ENCODE measurements at regions not wholly inside any gene's neighbourhood (a gene's known extent, or its start where the extent isn't known, plus 50 kb on each side); places are given as distances from the start of the nearest gene placed in this dataset.

GRCh38 chr9:23036416-23036815 lies 589.8 kb downstream of the DMRTA1 start:
- H3K36me3 Mint-ChIP-seq = no peaks in the 10 kb centered on the region
- no peak overlapping the region for H3K27ac Mint-ChIP-seq
- H3K27me3 Mint-ChIP-seq (ENCODE audit: insufficient read depth, low read depth) = no peaks in the 10 kb centered on the region
- no peak overlapping the region for H3K4me2 ChIP-seq
- no peaks in the 10 kb centered on the region for H3K4me1 ChIP-seq
- H3K9me3 ChIP-seq (ENCODE audit: low read depth) = no peaks in the 10 kb centered on the region
- H3K27me3 ChIP-seq = no peaks in the 10 kb centered on the region
- no peaks in the 10 kb centered on the region for H3F3A ChIP-seq (ENCODE audit: low read depth)
- H3K4me1 Mint-ChIP-seq = no peaks in the 10 kb centered on the region
- no peaks in the 10 kb centered on the region for H3K79me2 ChIP-seq (ENCODE audit: low read depth)
- TF ChIP-seq CTCF (IDR thresholded peaks at IDR 0.05) (no peak), EZH2 (IDR thresholded peaks at IDR 0.05) (no peak), EZH2phosphoT487 (IDR thresholded peaks at IDR 0.05) (no peak)
- H3K4me3 ChIP-seq = no peak overlapping the region
- H3K27ac ChIP-seq = no peak overlapping the region
- no peaks in the 10 kb centered on the region for H4K20me1 ChIP-seq (ENCODE audit: low read depth)
- no peaks in the 10 kb centered on the region for H3K36me3 ChIP-seq
- H3K9me3 Mint-ChIP-seq = no peaks in the 10 kb centered on the region
- no peak overlapping the region for H3K9ac ChIP-seq
- H2AFZ ChIP-seq (replicated peaks) = no peak overlapping the region
- no peak for DNase-seq (ENCODE audit: low spot score)
- no peak overlapping the region for H3K4me3 Mint-ChIP-seq

- Histone ChIP-seq H3K27me3 (no peaks in the 10 kb centered on the region), H3K4me3 (no peak overlapping the region), H3K27ac (no peak overlapping the region), H3K4me2 (no peak overlapping the region), H3K9ac (no peak overlapping the region), H4K20me1 (ENCODE audit: low read depth) (no peaks in the 10 kb centered on the region), H3F3A (ENCODE audit: low read depth) (no peaks in the 10 kb centered on the region), H3K36me3 (no peaks in the 10 kb centered on the region), H3K9me3 (ENCODE audit: low read depth) (no peaks in the 10 kb centered on the region), H2AFZ (replicated peaks) (no peak overlapping the region), H3K4me1 (no peaks in the 10 kb centered on the region), H3K79me2 (ENCODE audit: low read depth) (no peaks in the 10 kb centered on the region)
- Mint-ChIP-seq H3K36me3 (no peaks in the 10 kb centered on the region), H3K27me3 (ENCODE audit: insufficient read depth, low read depth) (no peaks in the 10 kb centered on the region), H3K9me3 (no peaks in the 10 kb centered on the region), H3K4me1 (no peaks in the 10 kb centered on the region), H3K4me3 (no peak overlapping the region), H3K27ac (no peak overlapping the region)
- TF ChIP-seq CTCF (IDR thresholded peaks at IDR 0.05) = no peak
- no peak for TF ChIP-seq EZH2 (IDR thresholded peaks at IDR 0.05)
- TF ChIP-seq EZH2phosphoT487 (IDR thresholded peaks at IDR 0.05) = no peak
- DNase-seq (ENCODE audit: low spot score) = no peak
Observed at GRCh38 chr9:23039402-23039801, 592.8 kb downstream of the DMRTA1 start.

GRCh38 chr9:23041466-23041865 lies 594.8 kb downstream of the DMRTA1 start:
- no peaks in the 10 kb centered on the region for H3K36me3 ChIP-seq
- Mint-ChIP-seq H3K27me3 (ENCODE audit: insufficient read depth, low read depth) (no peaks in the 10 kb centered on the region), H3K4me3 (no peak overlapping the region), H3K36me3 (no peaks in the 10 kb centered on the region), H3K27ac (no peak overlapping the region), H3K4me1 (peaks cover 10% of the 10 kb centered on the region), H3K9me3 (peaks cover 1% of the 10 kb centered on the region)
- peaks cover 7% of the 10 kb centered on the region for H3K4me1 ChIP-seq
- H3K9me3 ChIP-seq (ENCODE audit: low read depth) = no peaks in the 10 kb centered on the region
- H3K4me2 ChIP-seq = no peak overlapping the region
- H3K9ac ChIP-seq = no peak overlapping the region
- no peak overlapping the region for H3K27ac ChIP-seq
- peaks cover 12% of the 10 kb centered on the region for H3F3A ChIP-seq (ENCODE audit: low read depth)
- H3K79me2 ChIP-seq (ENCODE audit: low read depth) = no peaks in the 10 kb centered on the region
- H4K20me1 ChIP-seq (ENCODE audit: low read depth) = no peaks in the 10 kb centered on the region
- no peak for DNase-seq (ENCODE audit: low spot score)
- TF ChIP-seq CTCF (IDR thresholded peaks at IDR 0.05) (no peak), EZH2phosphoT487 (IDR thresholded peaks at IDR 0.05) (no peak), EZH2 (IDR thresholded peaks at IDR 0.05) (no peak)
- H2AFZ ChIP-seq (replicated peaks) = peak overlapping the region; percentile 78
- no peak overlapping the region for H3K4me3 ChIP-seq
- H3K27me3 ChIP-seq = no peaks in the 10 kb centered on the region

Data from neural progenitor cell (in vitro differentiated cells).